ENCODE measurements at regions not wholly inside any gene's neighbourhood (a gene's known extent, or its start where the extent isn't known, plus 50 kb on each side); places are given as distances from the start of the nearest gene placed in this dataset.

GRCh38 chrX:5176766-5177165, 1051.9 kb downstream of the NLGN4X start:
- ChIA-PET POLR2A (no interaction called here), CTCF (no interaction called here)

GRCh38 chrX:5163663-5164062, 1065.0 kb downstream of the NLGN4X start:
- TF ChIP-seq CTCF (IDR thresholded peaks at IDR 0.05; ENCODE audit: insufficient read depth, low read length, missing control alignments) = no peak
- H3K4me3 ChIP-seq (ENCODE audit: low read depth, low read length) = no peak overlapping the region
- no peak for DNase-seq (ENCODE audit: low read depth, low spot score)
- CTCF ChIA-PET = no interaction called here
- POLR2A ChIA-PET = no interaction called here

More at GRCh38 chrX:5176766-5177165, 1051.9 kb downstream of the NLGN4X start:
- no peak for TF ChIP-seq CTCF (IDR thresholded peaks at IDR 0.05; ENCODE audit: insufficient read depth, low read length, missing control alignments)
- DNase-seq (ENCODE audit: low read depth, low spot score) = no peak
- no peak overlapping the region for H3K4me3 ChIP-seq (ENCODE audit: low read depth, low read length)

GRCh38 chrX:5155301-5155700, 1073.4 kb downstream of the NLGN4X start:
- ChIA-PET POLR2A (no interaction called here), CTCF (no interaction called here)

GRCh38 chrX:5145957-5146356, 1082.7 kb downstream of the NLGN4X start:
- no peak for TF ChIP-seq CTCF (IDR thresholded peaks at IDR 0.05; ENCODE audit: insufficient read depth, low read length, missing control alignments)
- ChIA-PET CTCF (no interaction called here), POLR2A (no interaction called here)

More at GRCh38 chrX:5155301-5155700, 1073.4 kb downstream of the NLGN4X start:
- no peak overlapping the region for H3K4me3 ChIP-seq (ENCODE audit: low read depth, low read length)
- no peak for TF ChIP-seq CTCF (IDR thresholded peaks at IDR 0.05; ENCODE audit: insufficient read depth, low read length, missing control alignments)
- DNase-seq (ENCODE audit: low read depth, low spot score) = no peak

GRCh38 chrX:5142644-5143043, 1086.0 kb downstream of the NLGN4X start:
- ChIA-PET POLR2A (no interaction called here), CTCF (no interaction called here)
- no peak for TF ChIP-seq CTCF (IDR thresholded peaks at IDR 0.05; ENCODE audit: insufficient read depth, low read length, missing control alignments)
- H3K4me3 ChIP-seq (ENCODE audit: low read depth, low read length) = no peak overlapping the region
- DNase-seq (ENCODE audit: low read depth, low spot score) = no peak

More at GRCh38 chrX:5145957-5146356, 1082.7 kb downstream of the NLGN4X start:
- H3K4me3 ChIP-seq (ENCODE audit: low read depth, low read length) = no peak overlapping the region
- no peak for DNase-seq (ENCODE audit: low read depth, low spot score)

GRCh38 chrX:5122181-5122678, 1106.4 kb downstream of the NLGN4X start:
- ChIA-PET POLR2A (no interaction called here), CTCF (interaction anchor here (0.6 kb wide), 1 partner anchor 574 kb away, joined by 3 read pairs; no protein-coding TSS in a partner anchor)
- no peak for DNase-seq (ENCODE audit: low read depth, low spot score)
- H3K4me3 ChIP-seq (ENCODE audit: low read depth, low read length) = no peak overlapping the region
- TF ChIP-seq CTCF (IDR thresholded peaks at IDR 0.05; ENCODE audit: insufficient read depth, low read length, missing control alignments) = no peak

Data from AG04449 (cell line).